Globus pallidus (tissue), 1 donor: ENCODE measurements at regions not wholly inside any gene's neighbourhood (a gene's known extent, or its start where the extent isn't known, plus 50 kb on each side); places are given as distances from the start of the nearest gene placed in this dataset.

Experiments used
- DNase-seq: peaks from one replicate; pipeline ENCODE4 v3.0.0-alpha.2; 2015; ENCODE audit warnings: low spot score

GRCh38 chr13:91277013-91277676, 70.3 kb upstream of the MIR17HG start:
- DNase-seq = no peak

GRCh38 chr13:91278291-91278690, 69.2 kb upstream of the MIR17HG start:
- DNase-seq = no peak

- no peak for DNase-seq
Observed at GRCh38 chr13:91278888-91279287, 68.6 kb upstream of the MIR17HG start.

- no peak for DNase-seq
Observed at GRCh38 chr13:91280801-91281200, 66.7 kb upstream of the MIR17HG start.

GRCh38 chr13:91284335-91284734, 63.2 kb upstream of the MIR17HG start:
- DNase-seq = no peak

GRCh38 chr13:91286317-91286716, 61.2 kb upstream of the MIR17HG start:
- DNase-seq = no peak

GRCh38 chr13:91291078-91291477, 56.4 kb upstream of the MIR17HG start:
- DNase-seq = peak; percentile 28

- no peak for DNase-seq
Observed at GRCh38 chr13:91292630-91293221, 54.8 kb upstream of the MIR17HG start.

- DNase-seq = no peak
Observed at GRCh38 chr13:91295712-91296410, 51.6 kb upstream of the MIR17HG start.

- DNase-seq = no peak
Observed at GRCh38 chr13:91297503-91297902, 50.0 kb upstream of the MIR17HG start.
